ENCODE measurements at regions not wholly inside any gene's neighbourhood (a gene's known extent, or its start where the extent isn't known, plus 50 kb on each side); places are given as distances from the start of the nearest gene placed in this dataset.

GRCh38 chr13:61751039-61751438 is 335.4 kb upstream of the PCDH20 start:
- TF ChIP-seq POLR2A (IDR thresholded peaks at IDR 0.05; ENCODE audit: low read depth, low read length), result no peak
- FAIRE-seq (no peak), DNase-seq (ENCODE audit: insufficient read length, low spot score) (no peak)

GRCh38 chr13:61738236-61738750 is 322.6 kb upstream of the PCDH20 start:
- TF ChIP-seq POLR2A (IDR thresholded peaks at IDR 0.05; ENCODE audit: low read depth, low read length), result no peak
- FAIRE-seq, result no peak

GRCh38 chr13:61734683-61735082 is 319.0 kb upstream of the PCDH20 start:
- no peak for TF ChIP-seq POLR2A (IDR thresholded peaks at IDR 0.05; ENCODE audit: low read depth, low read length)
- FAIRE-seq (no peak), DNase-seq (ENCODE audit: insufficient read length, low spot score) (no peak)

More at GRCh38 chr13:61738236-61738750, 322.6 kb upstream of the PCDH20 start:
- DNase-seq (ENCODE audit: insufficient read length, low spot score), result no peak

- DNase-seq (ENCODE audit: insufficient read length, low spot score) (no peak), FAIRE-seq (no peak)
- TF ChIP-seq POLR2A (IDR thresholded peaks at IDR 0.05; ENCODE audit: low read depth, low read length), result no peak
These were observed 312.8 kb upstream of the PCDH20 start for GRCh38 chr13:61728471-61728870.

- no peak for DNase-seq (ENCODE audit: insufficient read length, low spot score)
- FAIRE-seq, result no peak
- TF ChIP-seq POLR2A (IDR thresholded peaks at IDR 0.05; ENCODE audit: low read depth, low read length), result no peak
These were observed 312.1 kb upstream of the PCDH20 start for GRCh38 chr13:61727767-61728166.

- no peak for TF ChIP-seq POLR2A (IDR thresholded peaks at IDR 0.05; ENCODE audit: low read depth, low read length)
- FAIRE-seq (no peak), DNase-seq (ENCODE audit: insufficient read length, low spot score) (no peak)
These were observed 310.2 kb upstream of the PCDH20 start for GRCh38 chr13:61725806-61726205.

- FAIRE-seq (no peak), DNase-seq (ENCODE audit: insufficient read length, low spot score) (no peak)
- no peak for TF ChIP-seq POLR2A (IDR thresholded peaks at IDR 0.05; ENCODE audit: low read depth, low read length)
These were observed 306.5 kb upstream of the PCDH20 start for GRCh38 chr13:61722119-61722518.

GRCh38 chr13:61712621-61713020 is 297.0 kb upstream of the PCDH20 start:
- FAIRE-seq (no peak), DNase-seq (ENCODE audit: insufficient read length, low spot score) (no peak)
- no peak for TF ChIP-seq POLR2A (IDR thresholded peaks at IDR 0.05; ENCODE audit: low read depth, low read length)

- no peak for FAIRE-seq
- no peak for TF ChIP-seq POLR2A (IDR thresholded peaks at IDR 0.05; ENCODE audit: low read depth, low read length)
- no peak for DNase-seq (ENCODE audit: insufficient read length, low spot score)
These were observed 293.6 kb upstream of the PCDH20 start for GRCh38 chr13:61709258-61709657.

GRCh38 chr13:61706899-61707298 is 291.2 kb upstream of the PCDH20 start:
- FAIRE-seq, result no peak
- DNase-seq (ENCODE audit: insufficient read length, low spot score), result no peak
- TF ChIP-seq POLR2A (IDR thresholded peaks at IDR 0.05; ENCODE audit: low read depth, low read length), result no peak

- DNase-seq (ENCODE audit: insufficient read length, low spot score) (no peak), FAIRE-seq (no peak)
- TF ChIP-seq POLR2A (IDR thresholded peaks at IDR 0.05; ENCODE audit: low read depth, low read length), result no peak
These were observed 285.0 kb upstream of the PCDH20 start for GRCh38 chr13:61700620-61701019.

- DNase-seq (ENCODE audit: insufficient read length, low spot score), result no peak
- TF ChIP-seq POLR2A (IDR thresholded peaks at IDR 0.05; ENCODE audit: low read depth, low read length), result no peak
These were observed 284.5 kb upstream of the PCDH20 start for GRCh38 chr13:61700181-61700580.

GRCh38 chr13:61696676-61697075 is 281.0 kb upstream of the PCDH20 start:
- DNase-seq (ENCODE audit: insufficient read length, low spot score) (no peak), FAIRE-seq (no peak)
- TF ChIP-seq POLR2A (IDR thresholded peaks at IDR 0.05; ENCODE audit: low read depth, low read length), result no peak

More at GRCh38 chr13:61700181-61700580, 284.5 kb upstream of the PCDH20 start:
- no peak for FAIRE-seq

- FAIRE-seq (no peak), DNase-seq (ENCODE audit: insufficient read length, low spot score) (peak; percentile 0)
- TF ChIP-seq POLR2A (IDR thresholded peaks at IDR 0.05; ENCODE audit: low read depth, low read length), result no peak
These were observed 279.5 kb upstream of the PCDH20 start for GRCh38 chr13:61695147-61695546.

GRCh38 chr13:61692691-61693090 is 277.0 kb upstream of the PCDH20 start:
- no peak for DNase-seq (ENCODE audit: insufficient read length, low spot score)
- TF ChIP-seq POLR2A (IDR thresholded peaks at IDR 0.05; ENCODE audit: low read depth, low read length), result no peak
- FAIRE-seq, result no peak

GRCh38 chr13:61685682-61686012 is 270.0 kb upstream of the PCDH20 start:
- no peak for FAIRE-seq

More at GRCh38 chr13:61685682-61686012, 270.0 kb upstream of the PCDH20 start:
- no peak for DNase-seq (ENCODE audit: insufficient read length, low spot score)
- no peak for TF ChIP-seq POLR2A (IDR thresholded peaks at IDR 0.05; ENCODE audit: low read depth, low read length)

Data from H54 (cell line).